ENCODE measurements at regions not wholly inside any gene's neighbourhood (a gene's known extent, or its start where the extent isn't known, plus 50 kb on each side); places are given as distances from the start of the nearest gene placed in this dataset.

- Histone ChIP-seq H3K36me3 (ENCODE audit: low read depth) (no peaks in the 10 kb centered on the region), H3K27me3 (ENCODE audit: insufficient read depth, poor library complexity, severe bottlenecking) (no peaks in the 10 kb centered on the region), H3K4me1 (ENCODE audit: insufficient read depth, poor library complexity, severe bottlenecking) (no peaks in the 10 kb centered on the region), H3K9me3 (ENCODE audit: severe bottlenecking) (no peaks in the 10 kb centered on the region), H3K4me3 (ENCODE audit: severe bottlenecking) (no peak overlapping the region), H3K27ac (ENCODE audit: poor library complexity, severe bottlenecking) (no peak overlapping the region)
- DNase-seq (ENCODE audit: low spot score) (no peak), ATAC-seq (ENCODE audit: low read depth) (no peak)
- no peak for TF ChIP-seq CTCF (IDR thresholded peaks at IDR 0.05; ENCODE audit: poor library complexity, severe bottlenecking)
Measured at GRCh38 chr2:5975401-5975800, 283.2 kb downstream of the SOX11 start.

GRCh38 chr2:5976531-5977065 lies 284.4 kb downstream of the SOX11 start:
- no peaks in the 10 kb centered on the region for H3K27me3 ChIP-seq (ENCODE audit: insufficient read depth, poor library complexity, severe bottlenecking)
- no peak overlapping the region for H3K27ac ChIP-seq (ENCODE audit: poor library complexity, severe bottlenecking)
- ATAC-seq (ENCODE audit: low read depth) (no peak), DNase-seq (ENCODE audit: low spot score) (no peak)
- no peaks in the 10 kb centered on the region for H3K4me1 ChIP-seq (ENCODE audit: insufficient read depth, poor library complexity, severe bottlenecking)
- H3K4me3 ChIP-seq (ENCODE audit: severe bottlenecking), result no peak overlapping the region
- H3K36me3 ChIP-seq (ENCODE audit: low read depth), result no peaks in the 10 kb centered on the region
- no peak for TF ChIP-seq CTCF (IDR thresholded peaks at IDR 0.05; ENCODE audit: poor library complexity, severe bottlenecking)
- no peaks in the 10 kb centered on the region for H3K9me3 ChIP-seq (ENCODE audit: severe bottlenecking)

- Histone ChIP-seq H3K9me3 (ENCODE audit: severe bottlenecking) (no peaks in the 10 kb centered on the region), H3K4me1 (ENCODE audit: insufficient read depth, poor library complexity, severe bottlenecking) (no peaks in the 10 kb centered on the region), H3K4me3 (ENCODE audit: severe bottlenecking) (no peak overlapping the region), H3K36me3 (ENCODE audit: low read depth) (no peaks in the 10 kb centered on the region), H3K27ac (ENCODE audit: poor library complexity, severe bottlenecking) (no peak overlapping the region), H3K27me3 (ENCODE audit: insufficient read depth, poor library complexity, severe bottlenecking) (no peaks in the 10 kb centered on the region)
- TF ChIP-seq CTCF (IDR thresholded peaks at IDR 0.05; ENCODE audit: poor library complexity, severe bottlenecking), result no peak
- DNase-seq (ENCODE audit: low spot score), result no peak
- no peak for ATAC-seq (ENCODE audit: low read depth)
Measured at GRCh38 chr2:5977477-5977876, 285.3 kb downstream of the SOX11 start.

- Histone ChIP-seq H3K4me3 (ENCODE audit: severe bottlenecking) (no peak overlapping the region), H3K36me3 (ENCODE audit: low read depth) (no peaks in the 10 kb centered on the region), H3K27me3 (ENCODE audit: insufficient read depth, poor library complexity, severe bottlenecking) (no peaks in the 10 kb centered on the region), H3K9me3 (ENCODE audit: severe bottlenecking) (no peaks in the 10 kb centered on the region), H3K4me1 (ENCODE audit: insufficient read depth, poor library complexity, severe bottlenecking) (no peaks in the 10 kb centered on the region), H3K27ac (ENCODE audit: poor library complexity, severe bottlenecking) (no peak overlapping the region)
- DNase-seq (ENCODE audit: low spot score) (no peak), ATAC-seq (ENCODE audit: low read depth) (no peak)
- TF ChIP-seq CTCF (IDR thresholded peaks at IDR 0.05; ENCODE audit: poor library complexity, severe bottlenecking), result no peak
Measured at GRCh38 chr2:5978131-5978751, 286.1 kb downstream of the SOX11 start.

- DNase-seq (ENCODE audit: low spot score), result no peak
- Histone ChIP-seq H3K36me3 (ENCODE audit: low read depth) (no peaks in the 10 kb centered on the region), H3K9me3 (ENCODE audit: severe bottlenecking) (no peaks in the 10 kb centered on the region), H3K4me1 (ENCODE audit: insufficient read depth, poor library complexity, severe bottlenecking) (no peaks in the 10 kb centered on the region), H3K4me3 (ENCODE audit: severe bottlenecking) (no peak overlapping the region), H3K27ac (ENCODE audit: poor library complexity, severe bottlenecking) (no peak overlapping the region), H3K27me3 (ENCODE audit: insufficient read depth, poor library complexity, severe bottlenecking) (no peaks in the 10 kb centered on the region)
- ATAC-seq (ENCODE audit: low read depth), result no peak
- TF ChIP-seq CTCF (IDR thresholded peaks at IDR 0.05; ENCODE audit: poor library complexity, severe bottlenecking), result no peak
Measured at GRCh38 chr2:5980450-5981190, 288.4 kb downstream of the SOX11 start.

Data from RWPE2 (cell line).